ENCODE measurements at regions not wholly inside any gene's neighbourhood (a gene's known extent, or its start where the extent isn't known, plus 50 kb on each side); places are given as distances from the start of the nearest gene placed in this dataset.

GRCh38 chr12:61513499-61513898 lies 746.7 kb upstream of the USP15 start:
- Histone ChIP-seq H3K79me2 (ENCODE audit: insufficient read depth, low read length) (no peaks in the 10 kb centered on the region), H3K9me2 (ENCODE audit: insufficient read depth) (no peaks in the 10 kb centered on the region), H3K4me1 (ENCODE audit: control insufficient read depth in 1 of 2, insufficient read depth in 2 of 2, low read length in 2 of 2) (no peaks in the 10 kb centered on the region), H3K27me3 (ENCODE audit: insufficient read depth, low read length) (no peaks in the 10 kb centered on the region), H3K9ac (ENCODE audit: low read length) (no peak overlapping the region), H3K4me2 (ENCODE audit: low read length) (no peak overlapping the region), H2AFZ (ENCODE audit: low read depth, low read length, poor library complexity, severe bottlenecking) (no peak overlapping the region), H4K20me1 (ENCODE audit: insufficient read depth) (no peaks in the 10 kb centered on the region), H3K27ac (ENCODE audit: low read depth, low read length) (no peak overlapping the region), H3K36me3 (ENCODE audit: control insufficient read depth in 1 of 2, insufficient read depth in 2 of 2, low read length in 2 of 2) (no peaks in the 10 kb centered on the region), H3K9me3 (ENCODE audit: control insufficient read depth in 1 of 2, insufficient read depth in 1 of 2, low read depth in 1 of 2, low read length in 2 of 2) (no peaks in the 10 kb centered on the region), H3K4me3 (replicated peaks in 1 of 2; ENCODE audit: low read depth in 1 of 2, low read length in 2 of 2) (no peak overlapping the region)
- CTCF ChIA-PET, result no interaction called here
- ATAC-seq (no peak), DNase-seq (ENCODE audit: low read depth, low spot score) (no peak)
- POLR2A ChIA-PET, result no interaction called here
- RAD21 ChIA-PET (ENCODE audit: low non-redundant PET in 1 of 2, low total read pairs in 2 of 2, uncharacterized antibody in 2 of 2, unreplicated experiment in 2 of 2), result no interaction called here
- no TSS peak for BruUV-seq (replicated peaks)
- TF ChIP-seq EGR1 (IDR thresholded peaks at IDR 0.05; ENCODE audit: low read depth), result no peak
- TF ChIP-seq SRF (IDR thresholded peaks at IDR 0.05; ENCODE audit: low read depth), result no peak
- no peak for TF ChIP-seq FOSL1 (IDR thresholded peaks at IDR 0.05; ENCODE audit: low read depth)
- TF ChIP-seq EZH2phosphoT487 (IDR thresholded peaks at IDR 0.05; ENCODE audit: borderline replicate concordance), result no peak
- no peak for TF ChIP-seq ZBTB33 (IDR thresholded peaks at IDR 0.05; ENCODE audit: extremely low read depth, insufficient replicate concordance, low read length)
- no peak for TF ChIP-seq CTCF (IDR thresholded peaks at IDR 0.05 in 2 of 3, conservative IDR thresholded peaks at IDR 0.05 in 1 of 3; ENCODE audit: borderline replicate concordance in 1 of 3, insufficient read depth in 1 of 3, low read depth in 2 of 3, low read length in 2 of 3)
- TF ChIP-seq ZFX (IDR thresholded peaks at IDR 0.05), result no peak
- no peak for TF ChIP-seq JUND (IDR thresholded peaks at IDR 0.05)
- TF ChIP-seq CBX3 (IDR thresholded peaks at IDR 0.05; ENCODE audit: low read depth), result no peak
- TF ChIP-seq EZH2 (IDR thresholded peaks at IDR 0.05), result no peak
- TF ChIP-seq RAD21 (IDR thresholded peaks at IDR 0.05; ENCODE audit: low read depth), result no peak
- no peak for TF ChIP-seq ATF3 (IDR thresholded peaks at IDR 0.05)
- TF ChIP-seq POLR2AphosphoS5 (IDR thresholded peaks at IDR 0.05; ENCODE audit: low read depth, low read length), result no peak
- TF ChIP-seq TCF7L2 (IDR thresholded peaks at IDR 0.05; ENCODE audit: borderline replicate concordance, extremely low read depth, insufficient read depth, insufficient read length), result no peak
- no peak for TF ChIP-seq MAX (IDR thresholded peaks at IDR 0.05)
- intact Hi-C loops (cut with micrococcal nuclease), result no loop called here
